HCT116 (cell line): ENCODE measurements at regions not wholly inside any gene's neighbourhood (a gene's known extent, or its start where the extent isn't known, plus 50 kb on each side); places are given as distances from the start of the nearest gene placed in this dataset.

Source experiments
- ATAC-seq: fragments of 200-7000 bp; cut with Tn5 transposase; 2 replicates; pipeline ENCODE4 v1.9.1; 2020; ENCODE audit warnings: mild to moderate bottlenecking, moderate library complexity
- BruUV-seq: library from RNA; stranded (reverse); fragments of 400-500 nt; replicated peaks from 2 replicates; lab custom pipeline; 2021; lab: Mats Ljungman, UMichigan
- CTCF ChIA-PET: fragments of 300-600 bp; sonication (Branson Sonifier 250); formaldehyde crosslinking; loops from one replicate; lab custom pipeline; 2021; ENCODE audit warnings: antibody characterized with exemption; lab: Charles Lee
- POLR2A ChIA-PET: fragments of 300-600, 350-600 bp; sonication (Branson Sonifier 250); formaldehyde crosslinking; loops from one replicate; lab custom pipeline; 2021; ENCODE audit warnings: antibody characterized with exemption; lab: Charles Lee
- RAD21 ChIA-PET, 2 experiments: fragments of 300-600 bp; sonication (Branson Sonifier 250); formaldehyde crosslinking; loops; one replicate each; lab custom pipeline; 2023; ENCODE audit warnings: low total read pairs in 2 of 2; ENCODE audit not compliant: uncharacterized antibody in 2 of 2, unreplicated experiment in 2 of 2, low non-redundant PET in 1 of 2; lab: Charles Lee
- DNase-seq: peaks from one replicate; pipeline ENCODE4 v3.0.0-alpha.2; 2010; ENCODE audit warnings: low read depth, low spot score
- H2AFZ ChIP-seq: fragments of 200-600 bp; shearing (Covaris generic), sonication (generic); 2 replicates; pipeline ENCODE4 v1.6.1; 2017; ENCODE audit warnings: low read depth, mixed run types, mixed read lengths, antibody characterized with exemption, low read length; ENCODE audit not compliant: poor library complexity, severe bottlenecking
- H3K27ac ChIP-seq: 2 replicates; pipeline ENCODE4 v1.5.1; 2012; ENCODE audit warnings: low read depth, low read length
- H3K27me3 ChIP-seq: fragments of 200-600 bp; sonication (generic); 2 replicates; pipeline ENCODE4 v1.6.1; 2016; ENCODE audit warnings: mixed run types, low read length, mixed read lengths; ENCODE audit not compliant: insufficient read depth
- H3K36me3 ChIP-seq, 2 experiments: fragments of 200-500 bp in 1 of 2; fragments of 200-600 bp in 1 of 2; sonication (Bioruptor generic) in 1 of 2; sonication (generic) in 1 of 2; 2 replicates each; pipeline versions ENCODE4 v1.5.1 to v1.6.1; 2014 to 2016; ENCODE audit warnings: low read length in 2 of 2, inconsistent platforms in 1 of 2, mixed read lengths in 1 of 2, mixed run types in 1 of 2; ENCODE audit not compliant: insufficient read depth in 2 of 2, control insufficient read depth in 1 of 2
- H3K4me1 ChIP-seq, 2 experiments: fragments of 200-600 bp in 1 of 2; sonication (generic) in 1 of 2; 2 replicates each; pipeline versions ENCODE4 v1.5.1 to v1.6.1; 2012 to 2017; ENCODE audit warnings: low read length in 2 of 2, inconsistent platforms in 1 of 2, mild to moderate bottlenecking in 1 of 2, mixed read lengths in 1 of 2, mixed run types in 1 of 2, moderate library complexity in 1 of 2; ENCODE audit not compliant: insufficient read depth in 2 of 2, control insufficient read depth in 1 of 2
- H3K4me2 ChIP-seq: fragments of 200-600 bp; sonication (generic); 2 replicates; pipeline ENCODE4 v1.6.1; 2017; ENCODE audit warnings: mixed run types, low read length, mixed read lengths
- H3K4me3 ChIP-seq, 2 experiments: fragments of 200-600 bp in 1 of 2; sonication (generic) in 1 of 2; replicated peaks in 1 of 2; 2 replicates each; pipeline ENCODE4 v1.5.1; 2011 to 2016; ENCODE audit warnings: low read length in 2 of 2, control low read depth in 1 of 2, low read depth in 1 of 2, mild to moderate bottlenecking in 1 of 2, mixed read lengths in 1 of 2, mixed run types in 1 of 2
- H3K79me2 ChIP-seq: fragments of 200-600 bp; sonication (generic); 2 replicates; pipeline ENCODE4 v1.6.1; 2017; ENCODE audit warnings: mild to moderate bottlenecking, mixed run types, low read length, moderate library complexity, mixed read lengths; ENCODE audit not compliant: insufficient read depth
- H3K9ac ChIP-seq: fragments of 200-600 bp; sonication (generic); 2 replicates; pipeline ENCODE4 v1.6.1; 2016; ENCODE audit warnings: low read length, mixed read lengths
- H3K9me2 ChIP-seq: fragments of 200-600 bp; sonication (generic), shearing (Covaris generic); 2 replicates; pipeline ENCODE4 v1.6.1; 2017; ENCODE audit warnings: mixed run types, mild to moderate bottlenecking, moderate library complexity; ENCODE audit not compliant: insufficient read depth
- H3K9me3 ChIP-seq, 2 experiments: fragments of 200-500 bp in 1 of 2; fragments of 200-600 bp in 1 of 2; sonication (Bioruptor generic) in 1 of 2; sonication (generic) in 1 of 2; 2 replicates each; pipeline ENCODE4 v1.6.1; 2014 to 2017; ENCODE audit warnings: low read length in 2 of 2, mixed read lengths in 2 of 2, inconsistent platforms in 1 of 2, low read depth in 1 of 2, mild to moderate bottlenecking in 1 of 2, mixed run types in 1 of 2, moderate library complexity in 1 of 2; ENCODE audit not compliant: control insufficient read depth in 1 of 2, insufficient read depth in 1 of 2
- H4K20me1 ChIP-seq: fragments of 200-600 bp; sonication (generic), shearing (Covaris generic); 2 replicates; pipeline ENCODE4 v1.6.1; 2017; ENCODE audit warnings: mixed run types, mild to moderate bottlenecking, moderate library complexity; ENCODE audit not compliant: insufficient read depth
- CBX3 ChIP-seq: IDR thresholded peaks from 2 replicates; pipeline ENCODE4 v1.6.1; 2012; ENCODE audit warnings: low read depth
- EZH2phosphoT487 ChIP-seq: fragments of 200-600 bp; IDR thresholded peaks from 2 replicates; pipeline ENCODE4 v1.6.1; 2018; ENCODE audit warnings: antibody characterized with exemption, borderline replicate concordance
- SIN3A ChIP-seq: IDR thresholded peaks from 2 replicates; pipeline ENCODE4 v1.6.1; 2012; ENCODE audit warnings: low read depth
- ZFX ChIP-seq: fragments of 450-650 bp; IDR thresholded peaks from 2 replicates; pipeline ENCODE4 v1.6.1; 2017
- intact Hi-C: fragments of 100-400 bp; cut with micrococcal nuclease; formaldehyde crosslinking; loops from 2 replicates; pipeline ENCODE4 v1.10.0; 2022
- TF ChIP-seq, protein P1 (sequence below): IDR thresholded peaks from 2 replicates; pipeline ENCODE4 v1.6.1; 2012; ENCODE audit warnings: low read depth
- TF ChIP-seq, protein P2 (sequence below): IDR thresholded peaks from 2 replicates; pipeline ENCODE4 v1.6.1; 2012

DNA sequence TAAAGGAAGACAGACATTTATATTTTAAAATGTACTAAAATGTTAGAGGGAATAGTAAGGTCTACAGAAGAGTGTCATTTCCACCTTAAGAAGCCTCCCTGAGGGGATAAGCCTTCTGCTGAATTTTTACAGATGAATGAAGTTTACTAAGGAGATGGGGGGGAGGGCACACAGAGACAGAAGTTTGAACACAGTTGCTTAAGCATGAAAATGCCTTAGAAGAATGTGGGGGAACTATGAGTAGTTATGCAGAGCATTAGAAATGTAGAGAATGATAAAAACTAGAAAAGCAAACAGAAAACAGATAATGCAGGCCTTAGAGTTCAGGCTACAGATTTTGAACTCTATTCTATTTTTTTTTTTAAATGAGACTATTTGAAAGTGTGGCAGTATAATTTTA lies 232.2 kb upstream of the VLDLR start:
- H3K4me1 ChIP-seq = no peaks in the 10 kb centered on the region
- intact Hi-C loops = no loop called here
- no TSS peak for BruUV-seq

More for the DNA sequence above, 232.2 kb upstream of the VLDLR start:
- ChIA-PET POLR2A (no interaction called here), RAD21 (no interaction called here)
- Histone ChIP-seq H3K36me3 (no peaks in the 10 kb centered on the region), H3K27me3 (0 out of 2 replicates have a peak, but pooled peaks cover 6% of the 10 kb centered on the region), H2AFZ (no peak overlapping the region)
- TF ChIP-seq CBX3 (no peak), SIN3A (no peak), ZFX (no peak), EZH2phosphoT487 (no peak)
- TF ChIP-seq, protein P1, sequence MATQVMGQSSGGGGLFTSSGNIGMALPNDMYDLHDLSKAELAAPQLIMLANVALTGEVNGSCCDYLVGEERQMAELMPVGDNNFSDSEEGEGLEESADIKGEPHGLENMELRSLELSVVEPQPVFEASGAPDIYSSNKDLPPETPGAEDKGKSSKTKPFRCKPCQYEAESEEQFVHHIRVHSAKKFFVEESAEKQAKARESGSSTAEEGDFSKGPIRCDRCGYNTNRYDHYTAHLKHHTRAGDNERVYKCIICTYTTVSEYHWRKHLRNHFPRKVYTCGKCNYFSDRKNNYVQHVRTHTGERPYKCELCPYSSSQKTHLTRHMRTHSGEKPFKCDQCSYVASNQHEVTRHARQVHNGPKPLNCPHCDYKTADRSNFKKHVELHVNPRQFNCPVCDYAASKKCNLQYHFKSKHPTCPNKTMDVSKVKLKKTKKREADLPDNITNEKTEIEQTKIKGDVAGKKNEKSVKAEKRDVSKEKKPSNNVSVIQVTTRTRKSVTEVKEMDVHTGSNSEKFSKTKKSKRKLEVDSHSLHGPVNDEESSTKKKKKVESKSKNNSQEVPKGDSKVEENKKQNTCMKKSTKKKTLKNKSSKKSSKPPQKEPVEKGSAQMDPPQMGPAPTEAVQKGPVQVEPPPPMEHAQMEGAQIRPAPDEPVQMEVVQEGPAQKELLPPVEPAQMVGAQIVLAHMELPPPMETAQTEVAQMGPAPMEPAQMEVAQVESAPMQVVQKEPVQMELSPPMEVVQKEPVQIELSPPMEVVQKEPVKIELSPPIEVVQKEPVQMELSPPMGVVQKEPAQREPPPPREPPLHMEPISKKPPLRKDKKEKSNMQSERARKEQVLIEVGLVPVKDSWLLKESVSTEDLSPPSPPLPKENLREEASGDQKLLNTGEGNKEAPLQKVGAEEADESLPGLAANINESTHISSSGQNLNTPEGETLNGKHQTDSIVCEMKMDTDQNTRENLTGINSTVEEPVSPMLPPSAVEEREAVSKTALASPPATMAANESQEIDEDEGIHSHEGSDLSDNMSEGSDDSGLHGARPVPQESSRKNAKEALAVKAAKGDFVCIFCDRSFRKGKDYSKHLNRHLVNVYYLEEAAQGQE = no peak
- TF ChIP-seq, protein P2, sequence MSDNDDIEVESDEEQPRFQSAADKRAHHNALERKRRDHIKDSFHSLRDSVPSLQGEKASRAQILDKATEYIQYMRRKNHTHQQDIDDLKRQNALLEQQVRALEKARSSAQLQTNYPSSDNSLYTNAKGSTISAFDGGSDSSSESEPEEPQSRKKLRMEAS = no peak
- TF ChIP-seq, all 23 proteins: peak for 0
- no peak for ATAC-seq
- Histone ChIP-seq H3K27ac (no peak overlapping the region), H3K4me3 (no peak overlapping the region), H4K20me1 (no peaks in the 10 kb centered on the region; the same call in 1 of the 2 replicates), H3K79me2 (no peaks in the 10 kb centered on the region), H3K9me3 (no peaks in the 10 kb centered on the region), H3K9ac (no peak overlapping the region), H3K9me2 (no peaks in the 10 kb centered on the region), H3K4me2 (no peak overlapping the region)
- CTCF ChIA-PET = no interaction called here
- DNase-seq = no peak
